Progenitor cell of endocrine pancreas (in vitro differentiated cells): ENCODE measurements at regions not wholly inside any gene's neighbourhood (a gene's known extent, or its start where the extent isn't known, plus 50 kb on each side); places are given as distances from the start of the nearest gene placed in this dataset.
A peak's percentile ranks its signal among the peaks of the same experiment; 100 is the strongest.

ENCODE experiments used
- DNase-seq: peaks from one replicate; pipeline ENCODE4 v3.0.0; 2021; ENCODE audit warnings: low spot score; ENCODE audit not compliant: unreplicated experiment
- H3K27ac Mint-ChIP-seq: 2 replicates; pipeline ENCODE4 v1.8.0; 2021; ENCODE audit warnings: mild to moderate bottlenecking, moderate library complexity, mixed read lengths
- H3K27me3 Mint-ChIP-seq: 2 replicates; pipeline ENCODE4 v1.8.0; 2021; ENCODE audit warnings: mixed read lengths
- H3K36me3 Mint-ChIP-seq: 2 replicates; pipeline ENCODE4 v1.8.0; 2022; ENCODE audit warnings: mixed read lengths; ENCODE audit not compliant: insufficient read depth
- H3K4me1 Mint-ChIP-seq: 2 replicates; pipeline ENCODE4 v1.8.0; 2021; ENCODE audit warnings: low read depth, mixed read lengths
- H3K4me3 Mint-ChIP-seq: 2 replicates; pipeline ENCODE4 v1.8.0; 2021; ENCODE audit warnings: low read depth, mild to moderate bottlenecking, moderate library complexity, mixed read lengths
- H3K9me3 Mint-ChIP-seq: 2 replicates; pipeline ENCODE4 v1.8.0; 2021; ENCODE audit warnings: low read depth, mixed read lengths
- CTCF ChIP-seq: fragments of 200-600 bp; sonication (generic); IDR thresholded peaks from one replicate; pipeline ENCODE4 v1.5.0; 2021; ENCODE audit warnings: antibody characterized with exemption, mild to moderate bottlenecking; ENCODE audit not compliant: unreplicated experiment

DNA sequence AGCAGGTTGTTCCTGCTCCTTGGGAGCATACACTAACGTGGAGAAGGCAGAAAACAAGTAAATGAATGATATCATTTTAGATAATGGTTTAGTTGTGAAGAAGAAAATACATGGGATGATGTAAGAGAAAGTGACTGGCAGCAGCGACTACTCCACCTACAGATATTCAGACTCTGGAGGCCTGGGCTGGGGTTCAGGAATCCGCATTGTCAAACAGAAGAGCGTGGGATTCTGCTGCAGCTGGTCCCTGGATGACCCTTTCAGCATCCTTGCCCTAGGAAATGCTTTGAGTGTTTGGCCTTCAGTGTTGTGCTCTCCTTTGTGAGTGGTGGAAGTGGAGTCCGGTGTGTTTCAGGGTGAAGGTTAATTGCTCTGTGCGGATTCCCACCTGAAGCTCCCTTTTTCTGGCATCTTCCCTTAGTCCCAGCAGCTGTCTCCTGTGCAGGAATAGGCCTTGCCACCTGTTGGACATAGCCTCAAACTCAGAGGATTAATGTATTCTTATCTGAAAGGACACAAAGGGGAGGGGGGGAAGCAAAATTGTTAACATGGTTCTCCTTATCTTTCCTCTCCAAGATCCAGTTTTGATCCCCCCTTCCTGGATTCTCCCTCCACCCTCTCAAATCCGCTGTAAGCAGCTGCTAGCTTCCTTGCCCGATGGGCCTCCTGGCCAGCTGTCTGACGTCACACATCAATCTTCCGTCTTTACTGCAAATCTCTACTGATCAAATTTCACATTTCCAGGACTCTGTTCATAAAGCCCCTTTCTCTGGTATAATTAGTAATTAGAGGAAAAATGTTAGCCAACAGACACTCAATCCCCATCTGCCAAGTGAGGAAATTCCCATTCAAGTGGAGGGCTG, 68.3 kb upstream of the SPAG17 start:
- Mint-ChIP-seq H3K4me1 (peaks cover 6% of the 10 kb centered on the region), H3K27me3 (no peaks in the 10 kb centered on the region)
- TF ChIP-seq CTCF: no peak

DNA sequence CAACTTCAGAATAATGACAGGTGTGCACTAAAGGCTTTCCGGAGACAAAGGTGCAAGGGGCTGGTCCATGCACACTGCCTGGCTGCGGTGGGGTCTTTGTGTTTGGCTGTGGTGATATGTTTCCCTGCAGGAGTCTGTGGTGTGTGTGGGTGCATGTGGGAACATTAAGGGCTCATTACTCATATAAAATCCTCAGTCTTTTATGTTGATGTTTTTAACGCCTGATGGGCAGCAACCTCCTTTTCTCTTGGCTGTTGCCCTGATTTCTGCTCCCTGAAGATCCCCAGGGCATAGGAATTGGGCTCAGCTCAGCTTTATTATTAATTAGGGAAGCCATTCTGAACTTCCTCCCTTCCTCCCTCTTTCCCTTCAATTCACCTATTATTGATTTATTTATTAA, 67.6 kb upstream of the SPAG17 start:
- Mint-ChIP-seq H3K4me3 (no peak overlapping the region), H3K27me3 (no peaks in the 10 kb centered on the region), H3K9me3 (no peaks in the 10 kb centered on the region), H3K27ac (no peak overlapping the region), H3K36me3 (no peaks in the 10 kb centered on the region), H3K4me1 (peaks cover 6% of the 10 kb centered on the region)
- no peak for DNase-seq
- no peak for TF ChIP-seq CTCF

More for the DNA sequence above, 68.3 kb upstream of the SPAG17 start:
- no peaks in the 10 kb centered on the region for H3K36me3 Mint-ChIP-seq
- no peak overlapping the region for H3K4me3 Mint-ChIP-seq
- H3K9me3 Mint-ChIP-seq: no peaks in the 10 kb centered on the region
- H3K27ac Mint-ChIP-seq: no peak overlapping the region
- no peak for DNase-seq

DNA sequence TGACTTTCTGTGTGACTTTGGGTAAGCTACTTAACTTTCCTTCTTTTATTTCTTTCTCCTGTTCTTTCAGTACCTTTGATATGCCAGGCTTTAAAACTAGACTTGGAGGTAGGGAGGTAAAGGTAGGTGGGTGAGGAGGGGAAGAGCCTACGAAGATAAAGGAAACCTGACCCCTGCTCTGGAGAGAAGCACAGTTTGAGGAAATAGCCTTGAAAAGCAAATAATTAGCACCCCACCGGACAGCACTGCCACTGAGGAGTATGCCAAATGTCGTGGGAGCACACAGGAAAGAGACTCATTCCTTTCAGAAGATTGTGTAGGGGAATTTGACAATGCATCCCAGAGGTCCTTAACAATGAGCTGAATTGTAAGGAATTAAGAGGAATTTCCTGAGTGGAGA, 65.2 kb upstream of the SPAG17 start:
- Mint-ChIP-seq H3K27ac (no peak overlapping the region), H3K36me3 (no peaks in the 10 kb centered on the region)
- no peak for TF ChIP-seq CTCF

DNA sequence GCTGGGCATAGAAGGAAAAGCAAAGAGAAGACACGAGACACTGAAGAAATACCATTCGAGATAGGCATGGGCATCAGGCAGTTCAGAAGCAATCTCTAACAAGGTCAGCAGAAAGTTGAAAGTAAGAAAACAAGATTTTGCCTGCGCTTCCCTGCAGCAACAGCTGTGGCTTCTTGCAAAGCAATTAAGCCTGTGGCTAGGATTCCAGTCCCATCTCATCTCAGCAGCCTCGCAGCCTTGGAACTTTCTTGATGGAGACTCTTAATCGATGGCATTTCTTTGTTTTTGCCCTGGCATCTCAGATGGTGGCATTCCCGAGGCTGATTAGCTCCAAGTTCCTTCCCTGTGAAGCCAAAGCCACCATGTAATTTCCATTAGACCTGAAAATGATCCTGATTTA, 64.6 kb upstream of the SPAG17 start:
- H3K4me1 Mint-ChIP-seq: peaks cover 6% of the 10 kb centered on the region
- no peaks in the 10 kb centered on the region for H3K9me3 Mint-ChIP-seq
- no peak overlapping the region for H3K27ac Mint-ChIP-seq
- DNase-seq: no peak
- peaks cover 4% of the 10 kb centered on the region for H3K27me3 Mint-ChIP-seq
- no peak for TF ChIP-seq CTCF
- no peak overlapping the region for H3K4me3 Mint-ChIP-seq
- no peaks in the 10 kb centered on the region for H3K36me3 Mint-ChIP-seq

More for the DNA sequence above, 65.2 kb upstream of the SPAG17 start:
- peaks cover 2% of the 10 kb centered on the region for H3K27me3 Mint-ChIP-seq
- no peak for DNase-seq
- peaks cover 6% of the 10 kb centered on the region for H3K4me1 Mint-ChIP-seq
- no peaks in the 10 kb centered on the region for H3K9me3 Mint-ChIP-seq
- H3K4me3 Mint-ChIP-seq: no peak overlapping the region

DNA sequence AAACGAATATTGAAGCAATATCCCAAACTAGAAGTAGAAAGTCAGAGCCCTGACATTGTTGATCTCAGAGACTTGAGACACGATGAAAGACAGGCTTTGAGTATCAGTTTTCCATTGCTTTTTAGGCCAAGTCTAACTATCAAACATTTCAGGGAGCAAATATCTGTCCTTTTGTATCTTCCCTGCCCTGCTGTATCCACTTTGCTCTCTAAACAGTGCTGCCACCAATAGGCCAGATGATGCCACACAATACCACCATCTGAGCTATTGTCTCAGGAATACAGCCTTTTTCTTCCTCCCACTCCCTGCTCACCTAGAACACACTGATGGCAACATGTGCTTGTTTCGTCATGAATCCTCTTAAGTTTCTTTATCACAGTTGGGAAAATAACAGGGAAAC, 62.6 kb upstream of the SPAG17 start:
- H3K27ac Mint-ChIP-seq: no peak overlapping the region
- TF ChIP-seq CTCF: peak; percentile 26
- H3K9me3 Mint-ChIP-seq: no peaks in the 10 kb centered on the region
- DNase-seq: no peak
- H3K36me3 Mint-ChIP-seq: no peaks in the 10 kb centered on the region
- no peak overlapping the region for H3K4me3 Mint-ChIP-seq
- H3K27me3 Mint-ChIP-seq: peaks cover 4% of the 10 kb centered on the region
- no peaks in the 10 kb centered on the region for H3K4me1 Mint-ChIP-seq
